ENCODE measurements at regions not wholly inside any gene's neighbourhood (a gene's known extent, or its start where the extent isn't known, plus 50 kb on each side); places are given as distances from the start of the nearest gene placed in this dataset.

GRCh38 chr6:235763-236360 lies 56.4 kb upstream of the DUSP22 start:
- Mint-ChIP-seq H3K27me3 (no peaks in the 10 kb centered on the region), H3K4me1 (peaks cover 47% of the 10 kb centered on the region), H3K4me3 (peak overlapping the region; percentile 49), H3K9me3 (no peaks in the 10 kb centered on the region), H3K36me3 (ENCODE audit: low read depth) (peaks cover 1% of the 10 kb centered on the region), H3K27ac (peak overlapping the region; percentile 89)
- CTCF ChIA-PET, result interaction anchor here (1.0 kb wide), 1 partner anchor 36 kb away, joined by 4 read pairs; no protein-coding TSS in a partner anchor
- DNase-seq, result peak; percentile 72
- POLR2A ChIA-PET, result no interaction called here

- no peak for DNase-seq
- Mint-ChIP-seq H3K9me3 (no peaks in the 10 kb centered on the region), H3K36me3 (ENCODE audit: low read depth) (peaks cover 1% of the 10 kb centered on the region), H3K27ac (peak overlapping the region; percentile 89), H3K27me3 (no peaks in the 10 kb centered on the region), H3K4me3 (no peak overlapping the region), H3K4me1 (peaks cover 48% of the 10 kb centered on the region)
- CTCF ChIA-PET, result interaction anchor here (1.0 to 2.9 kb wide), 2 partner anchors 11 to 36 kb away, joined by 4 to 10 read pairs; no protein-coding TSS in a partner anchor
- POLR2A ChIA-PET, result no interaction called here
Measured at GRCh38 chr6:236519-236918, 55.8 kb upstream of the DUSP22 start.

- ChIA-PET POLR2A (no interaction called here), CTCF (interaction anchor here (0.7 to 1.8 kb wide), 4 partner anchors 10 to 30 kb away, joined by 3 to 7 read pairs (median 3); no protein-coding TSS in a partner anchor)
- no peak overlapping the region for H3K27ac Mint-ChIP-seq
- peaks cover 26% of the 10 kb centered on the region for H3K4me1 Mint-ChIP-seq
- DNase-seq, result no peak
- no peak overlapping the region for H3K4me3 Mint-ChIP-seq
- peaks cover 1% of the 10 kb centered on the region for H3K36me3 Mint-ChIP-seq (ENCODE audit: low read depth)
- peaks cover 2% of the 10 kb centered on the region for H3K27me3 Mint-ChIP-seq
- H3K9me3 Mint-ChIP-seq, result peaks cover 11% of the 10 kb centered on the region
Measured at GRCh38 chr6:240151-240550, 52.1 kb upstream of the DUSP22 start.

GRCh38 chr6:241336-241865 lies 50.9 kb upstream of the DUSP22 start:
- POLR2A ChIA-PET, result no interaction called here
- DNase-seq, result no peak
- H3K27ac Mint-ChIP-seq, result no peak overlapping the region
- no peak overlapping the region for H3K4me3 Mint-ChIP-seq
- peaks cover 15% of the 10 kb centered on the region for H3K4me1 Mint-ChIP-seq
- H3K9me3 Mint-ChIP-seq, result peaks cover 13% of the 10 kb centered on the region
- peaks cover 1% of the 10 kb centered on the region for H3K36me3 Mint-ChIP-seq (ENCODE audit: low read depth)
- CTCF ChIA-PET, result interaction anchor here (1.2 to 1.8 kb wide), 4 partner anchors 14 to 32 kb away, joined by 3 to 7 read pairs (median 3); no protein-coding TSS in a partner anchor
- H3K27me3 Mint-ChIP-seq, result peaks cover 2% of the 10 kb centered on the region

Measured in activated CD4-positive, alpha-beta T cell treated with anti-CD3 and anti-CD28 coated beads, Interleukin-2, amount 10 ng/mL, durations not matched to agents 7 days and 5 days (primary cell).